Fibroblast of lung (primary cell): ENCODE measurements at regions not wholly inside any gene's neighbourhood (a gene's known extent, or its start where the extent isn't known, plus 50 kb on each side); places are given as distances from the start of the nearest gene placed in this dataset.

Experiments
- DNase-seq, 2 donors: peaks; one replicate each; pipeline versions ENCODE4 v3.0.0 to v3.0.0-alpha.2; 2010; ENCODE audit warnings: low read depth in 2 of 2
- H2AFZ ChIP-seq: 2 replicates; pipeline ENCODE4 v1.5.1; 2012; ENCODE audit warnings: low read length, control low read depth, inconsistent platforms
- H3K27ac ChIP-seq: 2 replicates; pipeline ENCODE4 v1.5.1; 2011; ENCODE audit warnings: low read length, control low read depth; ENCODE audit not compliant: insufficient read depth
- H3K27me3 ChIP-seq: 2 replicates; pipeline ENCODE4 v1.5.1; 2011; ENCODE audit warnings: mild to moderate bottlenecking, low read length; ENCODE audit not compliant: control insufficient read depth, insufficient read depth
- H3K36me3 ChIP-seq: 2 replicates; pipeline ENCODE4 v1.5.1; 2011; ENCODE audit warnings: low read length; ENCODE audit not compliant: control insufficient read depth, insufficient read depth
- H3K4me1 ChIP-seq: 2 replicates; pipeline ENCODE4 v1.5.1; 2011; ENCODE audit warnings: low read length; ENCODE audit not compliant: control insufficient read depth, insufficient read depth; ENCODE audit errors: extremely low read depth
- H3K4me2 ChIP-seq: 2 replicates; pipeline ENCODE4 v1.5.1; 2011; ENCODE audit warnings: low read length, control low read depth; ENCODE audit not compliant: insufficient read depth; ENCODE audit errors: extremely low read depth
- H3K4me3 ChIP-seq, 4 experiments: fragments of 200-600 bp in 1 of 4; sonication (generic) in 1 of 4; replicated peaks in 1 of 4; 2 replicates each; pipeline ENCODE4 v1.5.1; 2011 to 2016; ENCODE audit warnings: low read length in 4 of 4, low read depth in 3 of 4, mild to moderate bottlenecking in 3 of 4, control low read depth in 2 of 4, inconsistent platforms in 1 of 4, mixed read lengths in 1 of 4; ENCODE audit not compliant: insufficient read depth in 1 of 4; ENCODE audit errors: control extremely low read depth in 1 of 4
- H3K79me2 ChIP-seq: 2 replicates; pipeline ENCODE4 v1.5.1; 2012; ENCODE audit warnings: mild to moderate bottlenecking, low read length, inconsistent platforms; ENCODE audit not compliant: control insufficient read depth, insufficient read depth
- H3K9ac ChIP-seq: 2 replicates; pipeline ENCODE4 v1.5.1; 2011; ENCODE audit warnings: mild to moderate bottlenecking, low read length, control low read depth; ENCODE audit not compliant: insufficient read depth
- H3K9me3 ChIP-seq: 2 replicates; pipeline ENCODE4 v1.5.1; 2012; ENCODE audit warnings: low read depth, low read length; ENCODE audit not compliant: control insufficient read depth, insufficient read depth
- H4K20me1 ChIP-seq: 2 replicates; pipeline ENCODE4 v1.5.1; 2011; ENCODE audit warnings: low read length; ENCODE audit not compliant: control insufficient read depth, insufficient read depth; ENCODE audit errors: extremely low read depth
- EZH2 ChIP-seq: IDR thresholded peaks from 2 replicates; pipeline ENCODE4 v1.5.1; 2012; ENCODE audit warnings: low read length, control low read depth, mild to moderate bottlenecking; ENCODE audit errors: missing control alignments
- TF ChIP-seq, protein P1 (sequence below), 2 donors: IDR thresholded peaks in 1 of 2; conservative IDR thresholded peaks in 1 of 2; 1 replicate in 1 of 2; 2 replicates in 1 of 2; pipeline ENCODE4 v1.5.1; 2011 to 2012; ENCODE audit warnings: low read length in 2 of 2, control low read depth in 1 of 2, inconsistent platforms in 1 of 2, low read depth in 1 of 2, mild to moderate bottlenecking in 1 of 2

DNA sequence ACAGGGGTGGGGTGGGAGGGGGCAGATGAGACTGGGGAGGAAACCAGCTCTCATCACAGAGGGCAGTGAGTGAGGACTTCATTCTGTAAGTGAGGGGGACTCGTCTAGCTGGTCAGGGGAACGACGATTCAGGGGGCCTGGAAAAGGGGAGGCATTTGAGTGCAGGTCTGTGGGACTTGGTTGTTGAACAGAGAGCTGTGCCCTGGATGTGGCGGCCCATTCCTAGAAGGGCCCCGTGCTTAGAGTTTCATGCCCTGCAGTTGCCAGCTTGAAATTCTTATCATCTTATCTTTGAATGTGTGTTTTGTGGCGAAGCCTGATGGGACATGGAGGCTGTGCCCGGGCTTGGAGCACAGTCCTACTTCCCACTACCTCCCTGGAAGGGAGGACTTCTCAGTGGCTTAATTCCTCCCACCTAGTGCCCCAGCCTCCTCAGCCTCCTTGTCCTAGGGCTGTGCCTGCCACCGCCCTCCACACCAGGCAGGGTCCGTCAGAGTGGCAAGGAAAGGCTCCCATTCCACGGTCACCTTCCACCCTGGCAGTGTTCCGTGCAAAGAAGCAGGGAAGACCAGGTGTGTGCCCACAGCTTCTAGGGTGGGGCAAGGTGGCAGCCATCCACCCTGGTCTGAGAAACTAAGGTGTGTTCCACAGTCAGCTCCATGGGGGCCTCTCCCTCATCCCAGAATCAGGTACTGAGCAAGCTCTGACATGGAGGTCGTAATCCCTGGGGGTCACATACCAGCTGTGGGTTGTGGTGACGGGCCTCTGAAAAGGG lies 59.7 kb upstream of the LMO1 start:
- Histone ChIP-seq H3K4me1 (no peaks in the 10 kb centered on the region), H4K20me1 (no peaks in the 10 kb centered on the region), H3K9ac (no peak overlapping the region), H3K27ac (no peak overlapping the region), H3K4me2 (no peak overlapping the region), H3K4me3 (no peak overlapping the region), H3K9me3 (no peaks in the 10 kb centered on the region), H3K79me2 (no peaks in the 10 kb centered on the region), H3K36me3 (no peaks in the 10 kb centered on the region), H3K27me3 (no peaks in the 10 kb centered on the region), H2AFZ (no peak overlapping the region)
- no peak for TF ChIP-seq EZH2
- TF ChIP-seq, protein P1, sequence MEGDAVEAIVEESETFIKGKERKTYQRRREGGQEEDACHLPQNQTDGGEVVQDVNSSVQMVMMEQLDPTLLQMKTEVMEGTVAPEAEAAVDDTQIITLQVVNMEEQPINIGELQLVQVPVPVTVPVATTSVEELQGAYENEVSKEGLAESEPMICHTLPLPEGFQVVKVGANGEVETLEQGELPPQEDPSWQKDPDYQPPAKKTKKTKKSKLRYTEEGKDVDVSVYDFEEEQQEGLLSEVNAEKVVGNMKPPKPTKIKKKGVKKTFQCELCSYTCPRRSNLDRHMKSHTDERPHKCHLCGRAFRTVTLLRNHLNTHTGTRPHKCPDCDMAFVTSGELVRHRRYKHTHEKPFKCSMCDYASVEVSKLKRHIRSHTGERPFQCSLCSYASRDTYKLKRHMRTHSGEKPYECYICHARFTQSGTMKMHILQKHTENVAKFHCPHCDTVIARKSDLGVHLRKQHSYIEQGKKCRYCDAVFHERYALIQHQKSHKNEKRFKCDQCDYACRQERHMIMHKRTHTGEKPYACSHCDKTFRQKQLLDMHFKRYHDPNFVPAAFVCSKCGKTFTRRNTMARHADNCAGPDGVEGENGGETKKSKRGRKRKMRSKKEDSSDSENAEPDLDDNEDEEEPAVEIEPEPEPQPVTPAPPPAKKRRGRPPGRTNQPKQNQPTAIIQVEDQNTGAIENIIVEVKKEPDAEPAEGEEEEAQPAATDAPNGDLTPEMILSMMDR (conservative IDR thresholded peaks at IDR 0.05 in 1 of 2, IDR thresholded peaks at IDR 0.05 in 1 of 2; ENCODE audit: low read depth in 1 of 2, low read length in 2 of 2): no peak
- DNase-seq: no peak

DNA sequence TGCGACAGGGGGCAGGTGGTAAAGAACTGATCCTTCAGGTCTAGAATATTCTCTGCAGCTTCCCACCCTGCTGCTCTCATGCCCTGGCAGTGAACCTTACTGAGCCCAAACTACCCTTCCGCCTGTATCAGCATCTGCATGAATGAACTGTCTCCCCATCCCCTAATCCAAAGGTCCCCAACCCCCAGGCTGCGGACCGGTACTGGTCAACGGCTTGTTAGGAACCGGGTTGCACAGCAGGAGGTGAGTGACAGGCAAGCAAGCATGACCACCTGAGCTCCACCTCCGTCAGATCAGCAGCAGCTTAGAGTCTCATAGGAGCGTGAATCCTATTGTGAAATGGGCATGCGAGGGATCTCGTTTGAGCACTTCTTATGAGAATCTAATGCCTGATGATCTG lies 58.2 kb upstream of the LMO1 start:
- Histone ChIP-seq H3K27ac (no peak overlapping the region), H3K9me3 (no peaks in the 10 kb centered on the region), H4K20me1 (no peaks in the 10 kb centered on the region), H3K27me3 (no peaks in the 10 kb centered on the region), H3K4me2 (no peak overlapping the region), H3K36me3 (no peaks in the 10 kb centered on the region), H3K4me3 (no peak overlapping the region), H3K4me1 (no peaks in the 10 kb centered on the region), H2AFZ (no peak overlapping the region), H3K9ac (no peak overlapping the region), H3K79me2 (no peaks in the 10 kb centered on the region)
- DNase-seq: no peak
- TF ChIP-seq, protein P1 (conservative IDR thresholded peaks at IDR 0.05 in 1 of 2, IDR thresholded peaks at IDR 0.05 in 1 of 2; ENCODE audit: low read depth in 1 of 2, low read length in 2 of 2): no peak
- TF ChIP-seq EZH2: no peak

DNA sequence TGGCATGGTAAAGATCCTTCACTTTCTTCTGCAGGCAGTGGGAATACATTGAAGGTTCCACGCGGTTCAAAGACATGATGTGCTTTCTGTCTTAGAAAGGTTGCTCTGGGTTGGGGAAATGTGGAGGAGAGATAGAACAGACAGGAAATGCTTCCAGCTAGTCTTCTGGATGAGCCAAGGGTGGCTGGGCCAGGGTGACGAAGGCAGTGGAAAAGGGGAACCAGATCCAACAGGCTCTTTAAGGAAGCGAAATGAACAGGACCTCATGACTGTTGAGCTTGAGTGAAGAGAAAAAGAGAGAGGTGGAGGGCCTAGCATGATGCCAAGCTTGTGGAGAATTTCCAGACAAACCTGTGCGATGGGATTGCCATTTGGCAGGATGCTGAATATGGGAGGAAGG lies 56.4 kb upstream of the LMO1 start:
- Histone ChIP-seq H3K79me2 (no peaks in the 10 kb centered on the region), H3K9me3 (no peaks in the 10 kb centered on the region), H3K9ac (no peak overlapping the region), H2AFZ (no peak overlapping the region), H3K4me3 (no peak overlapping the region), H3K27ac (no peak overlapping the region), H3K4me2 (no peak overlapping the region), H3K27me3 (peaks cover 7% of the 10 kb centered on the region), H3K36me3 (no peaks in the 10 kb centered on the region), H4K20me1 (no peaks in the 10 kb centered on the region), H3K4me1 (no peaks in the 10 kb centered on the region)
- no peak for DNase-seq
- TF ChIP-seq, protein P1 (conservative IDR thresholded peaks at IDR 0.05 in 1 of 2, IDR thresholded peaks at IDR 0.05 in 1 of 2; ENCODE audit: low read depth in 1 of 2, low read length in 2 of 2): no peak
- no peak for TF ChIP-seq EZH2
